GM10248 (cell line): ENCODE measurements at regions not wholly inside any gene's neighbourhood (a gene's known extent, or its start where the extent isn't known, plus 50 kb on each side); places are given as distances from the start of the nearest gene placed in this dataset.

Experiments
- CTCF ChIA-PET: fragments of 300-600 bp; sonication (Branson Sonifier 250); formaldehyde crosslinking; extraction: SDS; loops from one replicate; lab custom pipeline; 2021; ENCODE audit warnings: antibody characterized with exemption; lab: Yijun Ruan, JAX
- POLR2A ChIA-PET: fragments of 350-650 bp; sonication (Branson Sonifier 250); formaldehyde crosslinking; extraction: SDS; loops from one replicate; lab custom pipeline; 2020; ENCODE audit warnings: antibody characterized with exemption; lab: Yijun Ruan, JAX
- DNase-seq: peaks from one replicate; pipeline ENCODE4 v3.0.0; 2012; ENCODE audit errors: extremely low spot score
- CTCF ChIP-seq: IDR thresholded peaks from 2 replicates; pipeline ENCODE4 v1.5.1; 2012; ENCODE audit warnings: mild to moderate bottlenecking, low read depth; ENCODE audit errors: extremely low read depth, missing control alignments, control extremely low read depth

- DNase-seq: no peak
- no peak for TF ChIP-seq CTCF
- POLR2A ChIA-PET: no interaction called here
- CTCF ChIA-PET: no interaction called here
These were observed 1219.6 kb downstream of the BRD1 start for GRCh38 chr22:48607901-48608662.

GRCh38 chr22:48606684-48607307, 1220.9 kb downstream of the BRD1 start:
- no peak for TF ChIP-seq CTCF
- no peak for DNase-seq
- POLR2A ChIA-PET: no interaction called here
- CTCF ChIA-PET: no interaction called here

- ChIA-PET CTCF (no interaction called here), POLR2A (no interaction called here)
- no peak for DNase-seq
- TF ChIP-seq CTCF: no peak
These were observed 1221.7 kb downstream of the BRD1 start for GRCh38 chr22:48605856-48606481.

- DNase-seq: no peak
- ChIA-PET CTCF (no interaction called here), POLR2A (no interaction called here)
- no peak for TF ChIP-seq CTCF
These were observed 1222.5 kb downstream of the BRD1 start for GRCh38 chr22:48605125-48605524.

GRCh38 chr22:48603621-48604320, 1223.9 kb downstream of the BRD1 start:
- no peak for DNase-seq
- TF ChIP-seq CTCF: no peak
- ChIA-PET CTCF (no interaction called here), POLR2A (no interaction called here)

GRCh38 chr22:48602805-48603518, 1224.7 kb downstream of the BRD1 start:
- no peak for DNase-seq
- TF ChIP-seq CTCF: no peak
- ChIA-PET POLR2A (no interaction called here), CTCF (no interaction called here)
